Keratinocyte (primary cell): ENCODE measurements at regions not wholly inside any gene's neighbourhood (a gene's known extent, or its start where the extent isn't known, plus 50 kb on each side); places are given as distances from the start of the nearest gene placed in this dataset.

Source experiments
- CTCF ChIP-seq, 3 experiments: IDR thresholded peaks in 1 of 3; conservative IDR thresholded peaks in 1 of 3; optimal IDR thresholded peaks in 1 of 3; 2 replicates in 2 of 3; 3 replicates in 1 of 3; pipeline versions ENCODE3 to v1.5.1; 2011; ENCODE audit warnings: low read length in 3 of 3, mild to moderate bottlenecking in 3 of 3, moderate library complexity in 2 of 3, control low read depth in 1 of 3, inconsistent platforms in 1 of 3; ENCODE audit not compliant: insufficient read depth in 2 of 3; ENCODE audit errors: extremely low read depth in 1 of 3
- EZH2 ChIP-seq: IDR thresholded peaks from one replicate; pipeline ENCODE4 v1.6.1; 2012; ENCODE audit warnings: inconsistent platforms, mild to moderate bottlenecking, low read length, moderate library complexity

DNA sequence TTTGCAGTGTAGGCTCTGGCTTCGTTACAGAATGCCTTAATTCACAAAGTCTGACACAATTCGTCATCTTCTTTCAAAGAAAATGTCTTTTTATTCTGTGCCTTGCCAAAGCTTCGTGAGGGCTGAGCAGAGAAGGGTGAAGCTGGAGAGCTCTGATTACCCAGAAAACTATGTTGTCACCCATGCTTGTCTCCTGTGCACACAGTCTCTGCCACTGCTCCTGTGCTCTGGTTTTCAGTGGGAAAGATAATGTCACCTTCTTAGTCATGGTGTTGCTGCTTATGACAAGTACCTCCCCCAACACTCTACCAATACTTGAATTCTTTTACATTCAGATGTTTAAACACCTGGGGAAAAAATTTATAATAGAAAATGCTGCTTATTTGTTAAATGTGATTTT is 509.2 kb upstream of the GRM7 start:
- no peak for TF ChIP-seq CTCF (optimal IDR thresholded peaks at IDR 0.05 in 1 of 3, IDR thresholded peaks at IDR 0.05 in 1 of 3, conservative IDR thresholded peaks at IDR 0.05 in 1 of 3; ENCODE audit: extremely low read depth in 1 of 3, insufficient read depth in 2 of 3, low read length in 3 of 3)
- no peak for TF ChIP-seq EZH2
